Activated CD8-positive, alpha-beta memory T cell treated with anti-CD3 and anti-CD28 coated beads for 24 hours (primary cell): ENCODE measurements at regions not wholly inside any gene's neighbourhood (a gene's known extent, or its start where the extent isn't known, plus 50 kb on each side); places are given as distances from the start of the nearest gene placed in this dataset.
"Not testable (repeated sequence)": the region's sequence is repeated elsewhere in the genome, so short reads cannot be mapped to it uniquely, and the experiment has no call there.

Experiments
- DNase-seq: peaks from one replicate; pipeline ENCODE4 v3.0.0-alpha.2; 2020

DNA sequence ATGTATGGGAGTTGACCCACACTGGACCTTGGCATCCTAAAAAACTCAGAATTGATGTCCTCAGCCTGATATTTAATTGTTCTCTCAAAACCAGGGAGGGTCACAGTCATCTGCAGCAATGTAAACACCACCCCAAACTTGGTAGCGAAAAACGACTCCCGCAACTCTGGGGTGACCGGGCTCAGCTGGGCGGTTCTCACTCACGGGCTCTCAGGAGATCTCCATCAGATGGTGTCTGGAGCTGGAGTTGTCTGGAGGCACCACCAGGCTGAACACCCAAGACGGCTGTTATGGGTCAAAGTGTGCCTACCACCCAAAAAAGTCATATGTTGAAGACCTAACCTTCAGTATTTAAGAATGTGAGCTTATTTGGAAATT, 50.9 kb upstream of the NXT1 start:
- no peak for DNase-seq

DNA sequence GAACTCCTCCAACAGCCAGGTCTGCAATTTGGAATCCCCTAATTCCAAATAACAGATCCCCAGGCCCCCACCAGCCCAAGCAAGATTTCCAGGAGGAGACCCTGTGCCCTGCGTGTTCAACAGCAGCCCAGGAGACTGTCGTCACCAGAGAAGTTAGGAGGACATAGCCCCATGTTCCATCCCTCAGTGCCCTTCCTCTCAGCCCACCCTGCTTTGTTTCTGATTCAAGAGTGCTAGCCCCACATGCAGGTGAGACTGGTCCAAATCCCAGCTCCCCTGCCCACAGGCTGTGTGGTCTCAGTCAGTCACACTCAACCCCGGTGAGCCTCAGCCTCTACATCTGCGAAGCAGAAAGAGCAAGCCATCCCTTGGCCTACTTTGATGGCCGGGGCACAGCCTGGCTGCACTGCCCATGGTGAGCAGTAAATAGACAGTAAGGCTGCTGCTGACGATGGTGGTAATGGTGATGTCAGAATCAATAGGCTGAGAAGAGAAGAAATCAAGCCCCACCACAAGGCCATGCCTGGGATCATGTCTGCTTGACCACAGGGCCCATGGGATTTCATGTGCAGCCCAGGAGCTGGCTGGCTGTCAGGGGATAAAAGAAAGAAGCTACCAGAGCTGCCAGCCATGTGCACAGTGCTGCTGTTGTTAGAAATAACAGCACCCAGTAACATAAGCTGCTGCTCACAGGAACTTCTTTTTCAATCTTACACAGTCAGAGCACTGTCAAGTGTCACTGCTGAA, 51.5 kb upstream of the NXT1 start:
- DNase-seq, result no peak

DNA sequence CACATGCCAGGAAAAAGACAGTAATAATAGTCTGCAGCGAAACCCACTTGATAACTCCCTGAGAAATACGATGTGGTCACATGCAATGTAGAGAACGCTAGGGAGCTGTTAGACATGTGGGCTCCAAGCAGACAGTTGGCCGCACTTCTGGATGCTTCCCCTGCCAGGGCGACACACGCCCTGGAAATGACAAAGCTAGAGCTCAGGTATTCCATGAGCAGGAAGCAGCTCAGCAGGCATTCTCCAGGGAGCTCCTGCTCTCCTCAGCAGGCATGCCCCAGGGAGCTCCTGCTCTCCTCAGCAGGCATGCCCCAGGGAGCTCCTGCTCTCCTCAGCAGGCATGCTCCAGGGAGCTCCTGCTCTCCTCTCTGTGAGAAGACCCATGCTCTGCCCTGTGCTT, 52.4 kb upstream of the NXT1 start:
- no peak for DNase-seq

DNA sequence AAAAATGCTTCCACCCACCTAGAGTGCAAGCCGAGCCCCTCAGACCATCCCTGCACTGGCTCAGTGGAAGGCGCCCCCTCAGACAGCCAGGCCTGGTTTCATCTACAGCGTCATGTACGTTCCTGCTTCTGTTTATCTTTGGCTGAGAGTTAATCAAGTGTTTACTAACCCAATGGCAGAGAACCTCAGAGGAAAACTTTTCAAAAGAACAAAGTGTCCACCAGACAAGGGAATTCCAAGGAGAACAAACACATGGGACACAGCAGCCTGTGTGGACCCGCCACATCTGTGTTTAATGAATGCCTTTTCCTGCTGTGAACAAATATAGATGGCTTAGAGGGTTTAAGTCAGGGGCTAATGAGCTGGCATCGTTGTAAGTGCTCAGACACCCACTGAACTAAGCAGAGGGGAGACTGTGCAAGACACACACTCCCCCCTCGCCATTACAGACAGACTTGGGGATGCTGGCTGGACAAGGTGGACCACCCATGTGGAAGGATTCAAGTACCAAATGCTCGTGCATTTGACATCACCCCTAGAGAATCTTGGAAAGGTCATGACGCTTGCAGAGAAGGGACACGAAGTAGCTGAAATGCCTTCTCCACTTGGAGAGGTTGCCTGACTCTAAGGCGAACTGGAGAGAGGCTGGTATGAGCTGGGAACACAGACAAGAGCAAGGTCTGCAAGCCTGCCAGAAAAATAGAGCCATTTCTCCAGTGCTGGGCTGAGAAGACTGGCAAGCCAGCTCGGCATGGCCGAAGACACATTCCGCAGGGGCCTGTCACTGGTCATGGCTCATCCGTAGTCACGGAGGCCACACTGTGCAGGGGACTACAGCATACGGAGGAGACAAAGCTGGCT, 53.5 kb upstream of the NXT1 start:
- no peak for DNase-seq

DNA sequence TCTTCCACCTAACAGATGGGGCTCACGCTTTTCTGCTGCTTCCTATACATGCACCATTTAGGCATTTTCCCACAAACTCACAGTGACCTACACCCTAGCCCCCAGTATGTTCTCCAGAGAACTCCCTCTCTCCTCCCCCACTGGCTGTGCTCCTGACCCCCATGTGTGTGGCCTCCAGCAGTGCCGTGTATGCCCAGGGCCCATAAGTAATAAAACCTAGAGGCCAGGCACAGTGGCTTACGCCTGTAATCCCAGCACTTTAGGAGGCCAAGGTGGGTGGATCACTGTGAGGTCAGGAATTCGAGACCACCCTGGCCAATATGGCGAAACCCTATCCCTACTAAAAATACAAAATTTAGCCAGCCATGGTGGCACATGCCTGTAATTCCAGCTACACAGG, 54.7 kb upstream of the NXT1 start:
- DNase-seq, result no peak

DNA sequence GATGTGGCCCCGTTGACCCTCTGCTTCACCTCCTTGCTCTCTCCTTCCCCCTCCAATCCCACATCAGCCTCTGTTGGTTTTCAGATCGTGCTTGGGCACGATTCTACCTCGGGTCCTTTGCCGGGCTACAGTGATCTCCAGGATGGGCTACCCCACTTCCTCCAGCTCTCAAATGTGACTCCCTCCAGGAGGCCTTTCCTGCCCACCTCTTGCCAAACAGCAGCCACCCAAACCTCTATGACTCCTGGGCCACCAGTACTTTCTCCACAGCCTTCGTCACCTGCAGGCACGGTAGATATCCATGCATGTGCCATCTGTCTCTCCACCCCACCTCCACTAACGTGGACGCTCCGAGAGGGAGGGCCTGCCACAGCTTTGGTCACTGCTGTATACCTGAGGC, 55.9 kb upstream of the NXT1 start:
- no peak for DNase-seq

DNA sequence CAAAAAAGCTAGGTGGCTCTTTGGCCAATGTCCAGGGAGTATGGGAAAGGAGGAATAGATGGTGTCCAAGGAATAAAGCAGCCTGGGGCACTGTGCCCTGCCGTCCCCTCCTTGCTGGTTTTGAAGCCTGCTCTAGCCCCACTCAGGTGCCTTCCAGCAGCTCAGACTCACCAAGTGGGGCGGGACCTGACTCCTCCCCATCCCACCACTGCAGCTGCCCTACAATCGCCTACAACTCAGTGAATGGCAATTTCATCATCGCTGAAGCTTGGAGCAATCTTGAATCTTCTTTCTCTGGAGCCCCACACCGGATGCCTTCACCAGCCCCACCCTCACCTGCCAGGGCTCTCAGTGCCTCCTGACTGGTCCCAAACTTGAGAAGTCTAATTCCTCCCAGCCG, 56.4 kb upstream of the NXT1 start:
- no peak for DNase-seq

DNA sequence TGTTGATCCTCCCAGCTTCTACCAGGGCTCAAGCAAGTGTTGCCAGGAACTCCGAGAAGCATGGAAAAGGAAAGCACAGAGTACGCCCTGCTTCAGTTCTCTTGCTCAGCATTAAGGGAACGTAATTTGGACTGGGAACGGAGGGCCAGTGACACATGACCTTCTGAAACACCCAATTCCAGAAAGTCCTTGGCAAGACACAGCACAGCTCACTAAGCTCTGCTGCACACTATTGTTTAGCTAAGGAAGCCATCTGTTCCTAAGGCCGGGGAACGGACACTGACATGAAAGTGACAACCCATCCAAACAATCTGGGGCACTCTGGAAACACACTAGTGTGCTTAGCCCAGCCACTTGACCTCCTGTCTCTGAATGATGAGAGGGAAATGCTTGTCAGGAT, 56.9 kb upstream of the NXT1 start:
- DNase-seq, result no peak

DNA sequence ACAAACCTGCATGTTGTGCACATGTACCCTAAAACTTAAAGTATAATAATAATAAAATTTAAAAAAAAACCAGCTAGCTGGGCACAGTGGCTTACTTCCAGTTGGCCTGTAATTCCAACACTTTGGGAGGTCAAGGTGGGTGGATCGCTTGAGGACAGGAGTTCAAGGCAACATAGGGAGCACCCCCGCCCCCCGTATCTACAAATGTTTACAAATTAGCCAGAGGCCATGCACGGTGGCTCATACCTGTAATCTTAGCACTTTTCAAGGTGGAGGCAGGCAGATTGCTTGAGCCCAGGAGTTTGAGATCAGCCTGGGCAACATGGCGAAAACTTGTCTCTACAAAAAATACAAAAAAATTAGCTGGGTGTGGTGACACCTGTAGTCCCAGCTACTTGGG, 58.3 kb upstream of the NXT1 start:
- not testable (repeated sequence) for DNase-seq

DNA sequence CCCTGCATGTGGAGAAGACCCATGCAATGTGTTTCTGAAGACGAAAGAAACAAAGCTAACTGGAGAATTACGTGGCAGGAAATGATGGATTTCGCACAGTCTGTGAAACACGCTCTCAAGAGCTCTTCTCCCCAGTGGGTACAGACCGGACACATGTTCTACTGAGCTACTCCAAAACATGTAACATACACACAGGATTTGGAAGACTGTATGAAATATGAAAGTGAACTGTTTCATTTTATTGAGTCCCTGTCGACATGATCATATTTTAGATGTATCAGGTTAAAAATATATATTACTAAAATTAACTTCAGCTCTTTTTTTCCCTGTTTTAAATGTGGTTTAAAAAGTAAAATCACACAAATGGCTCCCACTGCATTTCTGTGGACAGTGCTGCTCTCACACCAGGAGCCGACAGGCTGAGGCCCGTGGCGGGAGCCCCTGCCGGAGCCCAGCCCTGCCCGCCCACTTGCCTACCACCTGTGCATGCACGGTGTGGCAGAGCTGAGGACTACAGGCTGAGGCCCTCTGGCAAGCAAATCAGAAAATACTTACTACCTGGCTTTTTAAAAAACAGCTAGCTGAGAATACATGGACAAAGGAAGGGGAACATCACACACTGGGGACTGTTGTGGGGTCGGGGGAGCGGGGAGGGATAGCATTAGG, 58.9 kb upstream of the NXT1 start:
- no peak for DNase-seq

DNA sequence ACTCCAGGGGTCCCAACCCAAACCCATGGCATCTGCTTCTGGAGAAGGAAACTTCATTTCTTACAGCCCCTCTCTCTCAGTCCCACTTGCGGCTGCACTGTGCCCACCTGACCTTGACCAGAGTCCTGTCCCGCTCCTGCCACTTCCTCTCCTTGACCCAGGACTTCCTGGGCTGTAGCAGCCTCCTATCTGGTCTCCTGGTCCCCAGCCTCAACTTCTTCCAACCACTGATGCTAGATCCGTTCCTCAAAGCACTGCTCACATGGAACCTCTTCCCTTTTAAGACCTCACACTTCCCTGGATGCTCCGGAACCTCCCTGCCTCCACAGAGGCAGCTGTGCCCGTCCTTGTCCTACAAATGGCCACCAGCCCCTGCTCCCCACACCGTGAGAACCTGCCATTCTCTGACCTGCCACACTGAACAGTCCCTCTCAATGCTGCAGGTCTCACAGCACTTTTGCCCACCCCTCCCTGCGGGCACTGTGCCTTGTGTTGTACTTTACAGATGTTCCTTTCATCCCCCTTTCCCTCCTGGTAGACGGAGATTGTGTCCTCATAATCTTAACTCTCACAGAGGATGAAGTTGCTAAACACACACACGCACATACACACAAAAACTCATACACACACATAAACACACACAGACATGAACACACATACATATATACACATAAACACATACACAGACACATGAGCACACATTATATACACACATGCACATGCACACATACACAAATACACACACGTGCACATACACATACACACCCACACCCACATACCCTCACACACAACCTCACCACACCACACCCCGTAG, 59.6 kb upstream of the NXT1 start:
- DNase-seq, result no peak

DNA sequence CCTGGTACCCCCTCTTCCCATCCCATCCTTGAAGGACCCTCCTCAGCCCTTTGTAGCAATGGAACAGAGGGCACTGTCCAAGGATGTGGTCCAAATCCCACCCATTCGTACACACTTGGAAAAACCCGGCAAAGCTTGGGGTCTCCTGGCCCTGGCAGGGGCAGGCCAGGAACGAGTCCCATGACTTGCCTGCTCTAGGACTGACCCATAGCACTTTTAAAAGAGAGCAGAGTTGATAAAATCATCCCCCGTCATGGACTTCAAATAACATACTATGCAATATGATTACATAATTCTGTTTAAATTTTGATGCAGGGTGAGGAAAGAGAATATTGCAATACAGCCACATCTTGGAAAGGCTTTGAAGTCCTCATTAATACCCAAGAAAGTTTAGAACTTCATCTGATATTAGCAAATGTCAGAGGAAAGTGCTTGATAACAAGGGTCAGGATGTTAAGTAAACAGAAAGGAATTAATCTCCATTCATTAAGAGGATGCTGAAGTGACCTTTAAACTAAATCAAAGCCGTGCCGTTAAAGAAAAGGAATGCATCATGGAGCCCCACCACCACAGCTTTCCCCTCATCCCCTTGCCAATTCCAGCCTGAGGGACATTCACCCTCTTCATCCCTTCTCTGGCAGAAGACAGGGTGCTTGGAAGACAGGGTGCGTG, 60.7 kb upstream of the NXT1 start:
- DNase-seq, result no peak

DNA sequence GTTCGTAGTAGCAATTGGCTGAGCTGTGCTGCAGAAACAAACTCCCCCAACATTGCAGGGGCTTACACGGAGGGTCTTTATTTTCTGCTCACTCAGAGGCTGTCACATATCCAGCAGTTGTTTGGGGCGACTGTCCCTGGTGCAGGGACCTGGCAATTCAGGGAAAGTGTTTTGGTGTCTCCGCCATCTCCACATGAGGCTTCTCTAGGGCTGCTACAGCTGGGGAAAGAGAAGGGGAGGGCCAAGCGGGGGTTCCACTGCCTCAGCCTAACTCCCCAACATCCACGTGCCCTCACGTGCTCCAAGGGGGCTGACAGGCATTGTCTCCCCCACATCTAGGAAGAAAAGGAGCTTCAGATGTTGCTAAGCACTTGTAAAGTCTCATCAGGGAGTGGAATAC, 61.3 kb upstream of the NXT1 start:
- no peak for DNase-seq

DNA sequence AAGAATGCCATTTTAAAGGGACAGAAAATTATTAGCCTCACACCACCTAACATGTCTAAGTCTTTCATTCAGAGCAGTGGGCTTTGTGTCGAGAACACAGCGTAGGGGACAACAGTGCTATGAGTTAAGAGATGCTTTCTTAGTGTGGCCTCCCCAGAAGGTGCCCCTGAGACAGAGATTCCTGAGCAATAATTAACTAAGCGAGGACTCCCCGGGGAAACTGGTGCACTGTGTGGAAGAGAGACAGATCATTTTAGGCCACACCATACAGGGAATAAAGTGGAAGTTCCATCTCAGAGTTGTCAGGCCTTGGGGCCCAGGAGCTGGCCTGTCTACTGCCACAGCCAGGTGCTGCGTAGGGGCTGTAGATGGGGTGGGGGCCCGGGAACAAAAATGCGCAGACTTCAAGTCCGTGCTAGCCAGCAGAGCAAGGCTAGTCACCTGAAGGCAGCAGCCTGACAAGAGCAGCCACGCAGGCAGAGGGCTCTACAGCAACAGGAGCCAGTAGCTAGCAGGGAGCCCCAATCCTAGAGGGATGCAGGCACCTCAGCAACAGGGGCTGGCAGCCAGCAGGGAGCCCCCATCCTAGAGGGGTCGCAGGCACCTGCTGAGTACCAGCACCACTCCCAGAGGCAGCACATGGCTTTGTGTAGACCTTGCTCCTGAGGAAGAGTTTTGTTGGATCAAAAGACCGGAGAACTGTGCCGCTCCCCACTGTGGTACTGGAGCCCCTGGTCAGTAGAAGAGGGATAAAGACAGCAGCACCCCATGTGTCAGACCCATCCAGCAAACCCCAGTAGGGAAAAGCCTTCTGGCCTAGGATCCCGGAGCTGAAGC, 63.0 kb upstream of the NXT1 start:
- no peak for DNase-seq

DNA sequence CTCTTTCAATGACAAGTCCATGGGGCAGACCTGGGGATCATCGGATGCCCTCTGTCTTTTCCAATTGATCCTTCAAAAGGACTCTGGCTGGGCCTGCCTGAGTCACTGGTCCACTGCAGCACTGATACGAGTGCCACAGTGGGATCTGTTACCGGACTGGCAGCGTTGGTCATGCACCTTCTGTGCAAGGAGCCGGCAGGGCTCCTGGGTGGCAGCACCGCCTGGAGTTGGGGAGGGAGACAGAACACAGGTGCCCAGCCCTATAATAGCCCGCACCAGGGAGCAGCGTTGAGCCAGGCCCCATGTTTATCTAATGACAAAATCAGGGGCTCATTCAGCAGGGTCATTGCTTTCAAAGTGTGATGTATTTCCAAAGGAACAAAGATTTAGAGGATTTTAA, 64.2 kb upstream of the NXT1 start:
- DNase-seq, result no peak

DNA sequence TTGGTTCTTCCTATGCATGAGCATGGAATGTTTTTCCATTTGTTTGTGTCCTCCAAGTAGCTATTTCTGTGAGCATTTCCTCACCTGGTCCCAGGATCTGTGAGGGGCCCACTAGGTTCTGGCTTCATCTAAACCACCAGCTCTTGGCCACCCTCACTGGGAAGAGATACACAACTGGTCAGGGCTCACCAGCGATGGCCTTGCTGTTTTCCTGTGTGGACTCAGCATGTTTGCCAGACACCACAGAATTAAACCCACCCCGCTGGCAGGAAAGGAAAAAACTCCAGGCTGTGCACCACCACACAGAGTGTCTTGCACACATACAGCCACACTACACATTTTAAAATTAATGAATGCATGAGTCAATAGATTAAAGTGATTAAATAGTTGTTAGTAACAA, 65.1 kb upstream of the NXT1 start:
- no peak for DNase-seq

DNA sequence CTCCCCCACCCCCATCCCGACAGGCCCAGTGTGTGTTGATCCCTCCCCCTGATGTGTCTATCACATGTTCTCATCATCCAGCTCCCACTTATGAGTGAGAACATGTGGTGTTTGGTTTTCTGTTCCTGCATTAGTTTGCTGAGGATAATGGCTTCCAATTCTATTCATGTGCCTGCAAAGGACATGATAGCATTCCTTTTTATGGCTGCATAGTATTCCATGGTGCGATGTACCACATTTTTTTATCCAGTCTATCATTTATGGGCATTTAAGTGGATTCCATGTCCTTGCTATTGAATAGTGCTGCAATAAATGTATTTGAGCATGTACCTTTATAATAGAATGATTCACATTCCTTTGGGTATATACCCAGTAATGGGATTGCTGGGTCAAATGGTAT, 66.6 kb upstream of the NXT1 start:
- no peak for DNase-seq

DNA sequence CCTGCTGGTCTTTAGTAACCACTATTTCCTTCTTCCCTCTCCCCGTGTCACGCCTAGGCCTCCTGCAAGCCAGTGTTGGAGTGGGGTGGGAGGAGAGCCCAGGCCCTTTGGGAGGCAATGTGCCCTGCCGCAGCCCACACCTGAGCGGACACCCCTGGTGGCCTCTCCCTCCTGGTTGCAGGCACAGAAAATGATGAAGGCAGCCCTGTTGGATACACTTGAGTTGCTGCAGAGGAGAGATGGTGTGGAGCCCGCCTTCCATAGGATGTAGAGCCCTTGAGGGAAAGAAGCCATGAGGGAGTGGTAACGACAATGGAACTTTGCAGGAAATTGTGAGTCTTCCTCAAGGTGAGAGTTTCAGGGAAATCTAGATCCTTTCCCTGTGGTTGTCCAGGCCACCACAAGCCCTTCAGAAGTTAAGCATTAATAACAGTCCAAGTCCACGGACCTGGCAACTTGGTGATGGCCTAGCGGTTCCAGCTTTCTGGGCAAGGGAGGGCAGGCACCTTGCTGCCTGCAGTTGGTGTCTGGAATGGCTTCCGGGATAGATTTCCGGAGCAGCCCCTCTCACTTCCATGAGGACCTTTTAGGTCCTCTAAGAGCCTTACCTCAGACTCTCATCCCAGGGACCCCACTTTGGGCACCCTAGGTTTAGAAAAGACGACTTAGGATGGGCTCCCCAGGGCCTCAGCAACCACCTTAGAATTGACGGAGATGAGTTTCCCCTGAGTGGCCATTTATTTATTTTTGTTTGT, 67.3 kb upstream of the NXT1 start:
- no peak for DNase-seq

DNA sequence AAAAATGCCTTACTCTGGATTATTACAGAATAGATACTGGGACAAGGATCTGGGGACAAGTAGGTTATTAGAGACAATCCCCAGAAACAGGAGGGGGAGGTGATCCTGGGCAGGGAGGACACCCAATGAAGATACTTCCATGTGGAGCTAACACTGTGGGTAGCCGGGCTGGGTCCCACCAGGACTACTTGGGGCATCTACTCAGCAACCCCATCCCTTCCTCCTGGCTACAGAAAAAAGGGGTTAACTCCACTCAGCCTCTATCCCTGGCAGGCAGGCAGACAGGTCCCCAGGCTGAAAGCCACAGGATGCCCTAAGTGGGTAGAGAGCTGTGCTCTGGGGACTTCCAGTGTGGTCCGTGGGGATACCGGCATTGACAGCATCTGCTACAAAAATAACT, 68.0 kb upstream of the NXT1 start:
- DNase-seq, result no peak

DNA sequence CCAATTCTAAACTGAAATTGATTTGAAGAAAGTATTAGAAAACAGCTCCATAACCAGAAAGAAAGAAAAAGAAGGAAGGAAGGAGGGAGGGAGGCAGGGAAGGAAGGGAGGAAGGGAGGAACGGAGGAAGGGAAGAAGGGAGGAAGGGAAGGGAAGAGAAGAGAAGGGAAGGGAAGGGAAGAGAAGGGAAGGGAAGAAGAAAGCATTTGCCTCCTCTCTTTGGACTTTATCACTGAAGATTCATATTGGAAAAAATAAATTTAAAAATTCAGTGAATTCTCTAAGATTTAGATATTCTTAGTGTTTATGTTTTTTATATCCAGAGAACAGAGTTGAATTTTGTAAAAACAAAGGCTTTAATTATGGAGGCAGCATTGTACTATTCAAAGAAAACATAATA, 68.5 kb upstream of the NXT1 start:
- DNase-seq, result no peak

DNA sequence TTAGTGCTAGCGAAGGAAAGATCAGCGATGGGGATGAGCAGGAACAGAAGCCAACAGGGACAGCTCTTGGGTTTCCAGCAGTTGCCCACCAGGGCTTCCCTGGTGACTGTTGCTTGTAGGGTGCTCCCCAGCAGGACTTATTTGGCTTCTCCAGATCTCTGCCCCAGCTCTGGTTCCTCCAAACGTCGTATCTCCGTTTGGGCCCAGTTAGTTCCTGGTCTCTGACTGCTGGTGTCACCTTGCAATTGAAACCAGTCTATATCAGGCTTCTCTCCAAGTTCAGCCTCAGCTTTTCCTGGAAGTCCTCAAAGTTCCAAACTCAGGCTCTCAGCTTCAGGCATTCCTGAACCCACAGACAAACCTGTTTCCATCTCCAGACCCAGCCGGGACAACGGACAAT, 70.8 kb upstream of the NXT1 start:
- DNase-seq, result no peak
